ENCODE measurements at regions not wholly inside any gene's neighbourhood (a gene's known extent, or its start where the extent isn't known, plus 50 kb on each side); places are given as distances from the start of the nearest gene placed in this dataset.

DNA sequence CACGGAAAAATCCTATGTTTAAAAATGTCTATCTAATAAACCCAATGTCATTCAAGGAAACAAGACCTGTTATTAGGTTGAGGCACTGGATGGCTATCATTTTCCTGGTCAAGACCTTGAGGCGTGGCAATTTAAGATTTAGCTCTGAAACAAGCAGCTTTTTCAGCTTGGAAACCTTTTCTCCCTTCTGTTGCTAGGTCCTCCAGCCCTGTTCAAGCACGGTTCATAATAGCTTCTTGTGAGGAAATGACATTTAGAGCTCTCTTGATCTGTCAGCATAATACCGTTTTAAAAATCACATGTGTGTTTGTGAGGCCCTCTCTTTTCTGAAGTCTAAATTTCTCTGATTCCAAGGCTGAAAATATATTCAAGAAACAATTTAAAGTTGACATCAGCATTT lies 133.6 kb upstream of the GRPR start:
- TF ChIP-seq CTCF (IDR thresholded peaks at IDR 0.05 in 8 of 11, conservative IDR thresholded peaks at IDR 0.05 in 3 of 11) (no peak), POLR2A (IDR thresholded peaks at IDR 0.05) (no peak), POLR2AphosphoS5 (IDR thresholded peaks at IDR 0.05) (no peak)
